ENCODE measurements at regions not wholly inside any gene's neighbourhood (a gene's known extent, or its start where the extent isn't known, plus 50 kb on each side); places are given as distances from the start of the nearest gene placed in this dataset.
"Not testable (repeated sequence)": the region's sequence is repeated elsewhere in the genome, so short reads cannot be mapped to it uniquely, and the experiment has no call there.

- DNase-seq = no peak
Observed at GRCh38 chr1:173257805-173258204, 50.7 kb upstream of the TNFSF4 start.

- no peak for DNase-seq
Observed at GRCh38 chr1:173258479-173259264, 51.5 kb upstream of the TNFSF4 start.

GRCh38 chr1:173260329-173260728 lies 53.2 kb upstream of the TNFSF4 start:
- DNase-seq = not testable (repeated sequence)

- no peak for DNase-seq
Observed at GRCh38 chr1:173266841-173267240, 59.7 kb upstream of the TNFSF4 start.

GRCh38 chr1:173267453-173267945 lies 60.4 kb upstream of the TNFSF4 start:
- DNase-seq = peak; percentile 58

- no peak for DNase-seq
Observed at GRCh38 chr1:173268261-173268660, 61.1 kb upstream of the TNFSF4 start.

- no peak for DNase-seq
Observed at GRCh38 chr1:173268786-173269277, 61.7 kb upstream of the TNFSF4 start.

- DNase-seq = no peak
Observed at GRCh38 chr1:173269490-173270230, 62.5 kb upstream of the TNFSF4 start.

GRCh38 chr1:173270243-173270642 lies 63.1 kb upstream of the TNFSF4 start:
- DNase-seq = no peak

- DNase-seq = not testable (repeated sequence)
Observed at GRCh38 chr1:173271021-173271420, 63.9 kb upstream of the TNFSF4 start.

- DNase-seq = no peak
Observed at GRCh38 chr1:173275496-173275895, 68.4 kb upstream of the TNFSF4 start.

GRCh38 chr1:173276922-173277800 lies 70.0 kb upstream of the TNFSF4 start:
- DNase-seq = no peak

- DNase-seq = no peak
Observed at GRCh38 chr1:173280899-173281660, 73.9 kb upstream of the TNFSF4 start.

- DNase-seq = no peak
Observed at GRCh38 chr1:173285048-173285447, 77.9 kb upstream of the TNFSF4 start.

- no peak for DNase-seq
Observed at GRCh38 chr1:173287785-173288184, 80.7 kb upstream of the TNFSF4 start.

- DNase-seq = no peak
Observed at GRCh38 chr1:173293756-173294155, 86.6 kb upstream of the TNFSF4 start.

- DNase-seq = no peak
Observed at GRCh38 chr1:173294843-173295242, 87.7 kb upstream of the TNFSF4 start.

GRCh38 chr1:173295391-173295790 lies 88.3 kb upstream of the TNFSF4 start:
- no peak for DNase-seq

- DNase-seq = no peak
Observed at GRCh38 chr1:173295995-173296394, 88.9 kb upstream of the TNFSF4 start.

GRCh38 chr1:173297798-173298391 lies 90.8 kb upstream of the TNFSF4 start:
- DNase-seq = no peak
